ENCODE measurements at regions not wholly inside any gene's neighbourhood (a gene's known extent, or its start where the extent isn't known, plus 50 kb on each side); places are given as distances from the start of the nearest gene placed in this dataset.
"Not testable (repeated sequence)": the region's sequence is repeated elsewhere in the genome, so short reads cannot be mapped to it uniquely, and the experiment has no call there.

- DNase-seq: not testable (repeated sequence)
Measured at GRCh38 chr7:76971201-76971600, 61.0 kb downstream of the SPDYE17 start.

- DNase-seq: not testable (repeated sequence)
Measured at GRCh38 chr7:76969892-76970291, 62.3 kb downstream of the SPDYE17 start.

GRCh38 chr7:76965731-76966548 is 66.2 kb downstream of the SPDYE17 start:
- not testable (repeated sequence) for DNase-seq

DNA sequence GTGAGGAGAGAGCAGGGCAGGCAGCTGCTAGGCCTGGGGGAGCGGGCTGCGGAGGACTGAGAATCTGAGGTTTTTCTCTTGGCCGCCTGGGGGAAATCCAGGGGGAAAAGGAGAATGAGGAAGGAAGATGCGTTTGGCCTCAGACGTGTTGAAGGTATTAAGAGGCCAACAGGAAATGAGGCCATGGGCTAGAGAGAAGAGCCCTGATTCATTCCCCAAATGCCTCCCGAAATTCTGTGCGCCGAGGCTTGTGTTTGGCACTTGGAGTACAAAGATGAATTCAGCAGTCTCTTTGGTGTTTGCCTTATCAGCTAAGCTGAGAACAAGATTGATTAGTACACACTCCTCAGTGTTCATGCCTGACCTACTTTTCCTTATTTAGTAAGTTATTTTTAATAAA is 68.1 kb downstream of the SPDYE17 start:
- not testable (repeated sequence) for DNase-seq

- not testable (repeated sequence) for DNase-seq
Measured at GRCh38 chr7:76963061-76963460, 69.1 kb downstream of the SPDYE17 start.

DNA sequence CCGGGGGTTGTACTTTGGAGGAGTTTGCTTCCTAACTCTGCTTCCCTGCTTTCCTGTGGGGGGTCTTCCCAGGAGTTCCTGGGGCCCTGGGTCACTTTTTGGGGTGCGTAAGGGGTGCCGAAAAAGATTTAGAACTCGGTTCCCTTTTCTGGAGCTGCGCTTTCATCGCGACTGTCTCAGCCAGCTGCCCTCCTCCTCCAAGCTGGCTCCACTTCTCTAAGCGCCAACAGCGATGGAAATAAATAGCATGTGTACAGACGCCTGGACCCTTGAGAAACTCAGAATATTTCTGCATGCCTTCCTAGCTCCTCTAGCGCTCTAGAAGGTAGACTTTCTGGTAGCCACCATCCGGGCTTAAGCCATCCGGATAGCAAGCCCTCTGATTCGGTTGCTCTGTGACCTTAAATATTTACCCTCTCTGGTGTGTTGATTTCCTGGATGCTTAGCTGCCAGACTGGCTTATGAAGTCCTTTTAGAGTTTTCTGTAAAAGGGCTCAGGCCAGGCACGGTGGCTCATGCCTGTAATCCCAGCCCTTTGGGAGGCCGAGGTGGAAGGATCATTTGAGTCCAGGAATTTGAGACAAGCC is 71.7 kb downstream of the SPDYE17 start:
- not testable (repeated sequence) for DNase-seq

DNA sequence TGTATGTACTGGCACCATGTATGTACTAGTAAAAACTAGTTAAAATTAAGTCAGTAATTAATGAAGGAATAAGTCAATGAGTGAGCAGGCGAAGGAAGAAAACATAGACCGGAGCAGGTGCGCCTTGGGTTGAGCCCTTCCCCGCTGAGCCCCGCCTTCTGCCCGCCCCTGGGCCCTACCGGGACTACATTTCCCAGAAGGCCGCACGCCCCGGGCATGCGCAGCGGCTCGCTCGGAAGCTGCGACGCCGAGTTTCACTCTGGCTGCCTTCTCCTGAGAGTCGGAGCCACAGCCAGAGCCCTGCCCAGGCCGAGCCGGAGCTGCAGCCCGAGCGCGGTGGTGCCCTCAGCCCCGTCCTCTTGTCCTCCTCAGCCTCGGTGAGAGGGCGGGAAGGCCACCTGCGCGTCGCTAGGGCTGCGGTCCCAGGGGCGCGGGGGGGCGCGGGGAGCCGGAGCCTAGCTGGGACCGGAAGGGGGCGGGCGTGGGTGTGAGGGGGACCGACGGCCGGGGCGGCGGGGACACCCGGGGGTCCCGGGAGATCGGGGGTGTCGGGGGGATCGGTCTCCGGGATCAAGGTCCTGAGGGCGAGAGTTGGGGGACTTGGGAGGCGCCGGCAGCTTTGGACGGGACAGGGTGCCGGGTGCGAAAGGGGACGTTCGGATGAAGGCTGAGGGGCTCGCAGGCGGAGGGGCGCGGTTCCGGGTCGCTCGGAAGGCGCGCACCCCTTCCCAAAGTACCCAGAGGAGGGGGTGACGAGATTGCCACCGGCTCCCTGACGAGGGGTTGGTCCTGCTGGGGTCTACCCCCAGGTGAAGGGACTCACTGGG is 72.4 kb downstream of the SPDYE17 start:
- not testable (repeated sequence) for DNase-seq

GRCh38 chr7:76956531-76956930 is 75.6 kb downstream of the SPDYE17 start:
- not testable (repeated sequence) for DNase-seq

- DNase-seq: not testable (repeated sequence)
Measured at GRCh38 chr7:76955124-76955523, 77.0 kb downstream of the SPDYE17 start.

DNA sequence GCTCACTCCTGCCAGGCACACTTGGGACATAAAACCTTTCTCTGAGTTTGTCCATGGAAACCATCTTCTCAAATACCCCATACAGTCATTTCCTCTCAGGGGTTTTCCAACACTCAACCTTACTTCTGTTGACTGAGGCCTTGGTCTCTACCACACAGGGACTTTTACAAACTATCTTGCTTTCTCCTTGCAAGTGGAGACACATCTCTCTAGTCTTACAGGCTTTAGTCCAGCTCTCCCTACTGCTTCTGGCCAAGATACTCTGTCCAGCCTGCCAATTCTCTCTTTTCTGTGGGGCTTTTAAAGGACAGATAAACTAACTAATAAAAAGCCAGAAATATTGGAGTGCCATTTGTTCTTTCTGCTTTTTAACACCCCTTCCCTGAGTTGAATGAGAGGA is 87.6 kb downstream of the SPDYE17 start:
- not testable (repeated sequence) for DNase-seq

DNA sequence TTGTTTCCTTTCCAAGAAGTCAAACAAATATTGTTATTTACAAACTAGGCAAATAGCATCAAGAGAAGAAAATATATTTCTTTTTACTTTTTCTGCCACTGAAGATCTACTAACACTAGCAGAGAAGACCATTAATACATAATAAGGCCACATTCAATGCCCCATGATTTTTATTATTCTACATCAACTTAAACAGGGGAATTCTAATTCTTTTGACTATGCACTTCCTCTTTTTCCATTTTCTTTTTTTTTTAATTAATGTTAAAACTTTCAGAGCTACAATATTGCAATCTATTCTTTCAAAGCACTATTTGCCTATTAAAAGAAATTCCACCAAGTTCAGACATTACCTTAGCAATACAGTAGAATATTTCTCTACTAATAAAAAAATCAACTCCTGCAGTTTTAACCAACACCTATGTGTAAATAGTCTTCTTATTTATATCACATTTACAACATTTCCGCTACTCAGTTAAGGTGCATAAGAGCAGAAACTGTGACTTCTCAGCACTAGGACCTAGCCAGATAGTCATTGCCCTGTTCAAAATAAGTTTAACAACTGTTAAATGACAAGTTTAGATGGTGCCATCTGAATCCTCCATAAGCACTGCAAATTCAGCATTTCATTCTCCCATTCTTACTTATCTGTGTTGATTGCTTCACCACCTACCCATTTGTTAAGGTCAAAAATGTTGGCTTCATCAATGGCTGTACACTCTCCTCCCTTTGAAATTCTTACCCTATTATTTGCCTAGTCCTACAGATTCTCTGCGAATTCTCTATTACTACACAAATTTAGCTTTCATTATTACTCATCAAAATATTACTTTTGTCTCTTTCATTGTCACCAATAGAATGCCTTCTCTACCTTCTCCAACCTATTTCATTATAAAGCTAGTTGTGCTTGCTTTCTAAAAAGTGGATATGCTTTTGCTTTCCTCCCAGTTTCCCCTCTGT is 90.1 kb downstream of the SPDYE17 start:
- not testable (repeated sequence) for DNase-seq

DNA sequence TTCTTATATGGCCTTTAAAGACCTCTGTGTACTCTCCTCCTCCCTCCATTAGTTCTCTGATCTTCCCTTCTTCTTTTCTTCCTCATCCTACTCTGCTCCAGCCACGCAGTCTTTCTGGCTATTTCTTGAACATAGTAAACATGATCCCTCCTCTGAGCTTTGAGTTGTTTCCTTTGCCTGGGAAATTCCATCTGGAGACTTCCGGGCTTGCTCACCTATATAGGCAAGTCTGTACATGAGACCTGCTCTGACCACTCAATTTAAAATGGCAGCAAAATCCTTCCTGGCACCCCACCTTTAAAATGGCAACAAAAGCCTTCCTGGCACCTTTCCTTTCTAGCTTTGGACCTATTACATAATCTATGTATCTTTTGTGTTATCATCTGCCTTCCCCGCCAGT is 94.4 kb downstream of the SPDYE17 start:
- DNase-seq: not testable (repeated sequence)

DNA sequence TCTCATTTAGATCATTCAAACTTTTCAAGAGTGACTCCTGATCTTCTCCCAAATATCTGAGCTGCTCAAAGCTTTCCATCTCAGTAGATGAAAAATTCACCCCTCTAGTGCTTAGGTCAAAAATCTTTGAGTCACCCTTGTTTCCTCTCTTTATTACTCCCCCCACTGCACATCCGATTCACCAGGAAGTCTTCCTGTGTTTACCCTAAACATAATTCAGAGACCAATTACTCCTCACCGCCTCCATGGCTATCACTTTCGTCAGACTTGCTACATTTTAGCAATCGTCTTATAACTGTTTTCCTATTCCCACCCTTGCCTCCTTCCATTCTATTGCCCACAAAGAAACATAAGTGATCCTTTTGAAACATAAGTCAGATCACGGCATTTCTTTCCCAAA is 94.8 kb downstream of the SPDYE17 start:
- DNase-seq: not testable (repeated sequence)

DNA sequence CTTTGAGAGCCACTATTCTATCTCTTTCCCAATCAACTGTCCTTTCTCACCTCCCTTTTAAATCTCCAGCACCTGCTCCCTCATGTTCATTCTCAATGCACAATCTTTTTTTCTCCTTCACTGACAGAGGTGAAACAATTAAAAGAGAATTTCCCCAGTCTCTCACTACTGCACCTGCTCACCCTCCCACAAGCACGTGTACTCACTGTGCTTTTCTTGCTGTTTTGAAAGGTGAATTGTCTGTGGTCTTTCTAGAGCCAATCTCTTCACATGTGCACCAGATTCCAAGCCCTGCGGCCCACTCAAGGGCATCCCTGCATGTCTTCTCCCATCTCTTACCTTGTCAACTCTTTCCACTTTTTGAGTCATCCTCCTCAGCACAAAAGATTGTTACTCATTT is 95.8 kb downstream of the SPDYE17 start:
- DNase-seq: not testable (repeated sequence)

DNA sequence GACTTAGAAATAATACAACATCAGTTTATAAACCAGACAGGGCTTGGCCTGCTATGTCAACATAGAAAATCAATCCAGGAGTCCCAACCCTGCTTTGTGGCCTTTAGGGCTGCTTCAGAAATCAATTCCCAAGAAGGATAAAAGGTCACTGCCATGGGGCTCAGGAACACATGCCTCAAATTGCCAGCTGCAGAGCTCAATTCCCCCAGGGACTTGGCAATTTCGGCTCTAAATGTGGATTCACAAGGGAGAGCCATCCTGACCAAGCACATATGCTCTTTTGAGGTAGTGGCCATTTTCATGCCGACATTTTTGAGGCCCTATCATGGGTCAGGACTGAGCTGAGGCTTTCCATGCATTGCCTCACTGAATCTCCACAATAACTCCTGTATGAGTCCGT is 97.5 kb downstream of the SPDYE17 start:
- DNase-seq: not testable (repeated sequence)

DNA sequence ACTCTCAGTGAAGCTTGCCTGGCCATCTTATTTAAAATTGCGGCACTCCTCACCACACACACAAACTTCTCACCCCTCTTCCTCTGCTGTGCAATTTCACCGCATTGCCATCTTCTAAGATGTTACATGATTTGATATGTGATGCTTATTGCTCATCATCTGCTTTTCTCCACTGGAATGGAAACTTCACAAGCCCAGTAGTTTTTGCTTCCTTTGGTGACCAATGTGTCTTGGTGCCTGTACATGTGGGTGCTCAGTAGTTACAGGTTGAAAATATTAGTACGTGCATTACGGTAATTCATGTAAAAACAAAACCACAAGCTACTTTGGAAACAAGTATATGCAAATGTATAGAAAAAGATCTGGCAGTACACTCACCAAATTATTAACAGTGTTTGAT is 99.2 kb downstream of the SPDYE17 start:
- not testable (repeated sequence) for DNase-seq

DNA sequence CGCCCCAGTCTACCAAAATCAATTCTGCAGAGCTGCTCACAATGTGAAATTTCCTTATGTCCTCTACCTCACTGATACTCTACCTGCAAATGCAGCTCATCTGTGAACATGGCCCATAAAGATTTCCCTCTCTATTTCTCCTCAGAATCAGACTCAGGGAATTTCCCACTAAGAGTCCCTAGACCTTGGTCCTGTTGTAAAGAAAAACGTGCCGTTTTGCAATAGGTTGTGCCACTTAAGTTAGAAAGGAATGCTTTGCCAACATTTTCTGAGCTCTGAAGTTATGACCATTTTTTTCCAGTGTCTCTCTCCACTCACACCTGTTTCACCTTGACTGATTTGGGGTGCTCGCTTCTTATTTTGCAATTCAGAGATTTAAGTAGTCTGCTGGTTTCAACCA is 100.7 kb downstream of the SPDYE17 start:
- not testable (repeated sequence) for DNase-seq

DNA sequence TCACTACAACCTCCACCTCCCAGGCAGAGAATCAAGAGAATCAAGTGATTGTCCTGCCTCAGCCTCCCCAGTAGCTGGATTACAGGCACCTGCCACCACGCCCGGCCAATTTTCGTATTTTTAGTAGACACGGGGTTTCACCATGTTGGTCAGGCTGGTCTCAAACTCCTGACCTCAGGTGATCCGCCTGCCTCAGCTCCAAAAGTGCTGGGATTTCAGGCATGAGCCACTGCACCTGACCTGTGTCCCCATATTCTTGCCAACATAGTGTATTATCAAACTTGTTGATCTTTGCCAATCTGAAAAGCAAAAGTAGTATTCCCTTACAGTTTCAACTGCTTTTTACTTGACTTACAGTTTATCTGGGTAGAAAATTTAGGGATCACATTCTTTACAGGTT is 101.7 kb downstream of the SPDYE17 start:
- not testable (repeated sequence) for DNase-seq

GRCh38 chr7:76928751-76929150 is 103.4 kb downstream of the SPDYE17 start:
- not testable (repeated sequence) for DNase-seq

- DNase-seq: not testable (repeated sequence)
Measured at GRCh38 chr7:76927741-76928393, 104.3 kb downstream of the SPDYE17 start.
